ENCODE measurements at regions not wholly inside any gene's neighbourhood (a gene's known extent, or its start where the extent isn't known, plus 50 kb on each side); places are given as distances from the start of the nearest gene placed in this dataset.

GRCh38 chr4:184309241-184310170, 91.8 kb upstream of the ENPP6 start:
- Histone ChIP-seq H3K36me3 (ENCODE audit: control insufficient read depth, low read length) (no peaks in the 10 kb centered on the region), H3K79me2 (ENCODE audit: control insufficient read depth, low read length) (no peaks in the 10 kb centered on the region), H3F3A (ENCODE audit: control insufficient read depth, insufficient read depth) (no peaks in the 10 kb centered on the region), H3K9me2 (replicated peaks; ENCODE audit: control insufficient read depth, low read length) (no peaks in the 10 kb centered on the region), H3K4me2 (ENCODE audit: low read length) (no peak overlapping the region), H3K4me1 (ENCODE audit: control insufficient read depth, low read length) (peaks cover 27% of the 10 kb centered on the region), H3K27ac (ENCODE audit: low read depth, low read length) (no peak overlapping the region), H3K27me3 (ENCODE audit: control insufficient read depth, low read length) (peaks cover 9% of the 10 kb centered on the region), H3K9me3 (ENCODE audit: control insufficient read depth, insufficient read depth, low read length) (peaks cover 3% of the 10 kb centered on the region; the same call in 1 of the 2 replicates), H4K20me1 (ENCODE audit: control insufficient read depth, insufficient read depth, low read depth, low read length) (no peaks in the 10 kb centered on the region), H3K4me3 (ENCODE audit: low read length) (no peak overlapping the region)
- no peak for TF ChIP-seq CTCF (IDR thresholded peaks at IDR 0.05; ENCODE audit: low read depth, low read length, poor library complexity, severe bottlenecking)
- no peak for TF ChIP-seq EZH2phosphoT487 (IDR thresholded peaks at IDR 0.05; ENCODE audit: borderline replicate concordance, low read length)

- H3K27me3 ChIP-seq (ENCODE audit: control insufficient read depth, low read length) = peaks cover 2% of the 10 kb centered on the region; the same call in 1 of the 2 replicates
These were observed 89.3 kb upstream of the ENPP6 start for GRCh38 chr4:184306949-184307348.

GRCh38 chr4:184306470-184306869, 88.8 kb upstream of the ENPP6 start:
- no peaks in the 10 kb centered on the region for H4K20me1 ChIP-seq (ENCODE audit: control insufficient read depth, insufficient read depth, low read depth, low read length)
- no peaks in the 10 kb centered on the region for H3K79me2 ChIP-seq (ENCODE audit: control insufficient read depth, low read length)
- H3K9me2 ChIP-seq (replicated peaks; ENCODE audit: control insufficient read depth, low read length) = no peaks in the 10 kb centered on the region
- H3F3A ChIP-seq (ENCODE audit: control insufficient read depth, insufficient read depth) = no peaks in the 10 kb centered on the region
- H3K27me3 ChIP-seq (ENCODE audit: control insufficient read depth, low read length) = peaks cover 2% of the 10 kb centered on the region; the same call in 1 of the 2 replicates
- no peaks in the 10 kb centered on the region for H3K36me3 ChIP-seq (ENCODE audit: control insufficient read depth, low read length)
- no peak overlapping the region for H3K4me3 ChIP-seq (ENCODE audit: low read length)
- H3K4me2 ChIP-seq (ENCODE audit: low read length) = no peak overlapping the region
- peaks cover 4% of the 10 kb centered on the region; the same call in 1 of the 2 replicates for H3K9me3 ChIP-seq (ENCODE audit: control insufficient read depth, insufficient read depth, low read length)
- peaks cover 14% of the 10 kb centered on the region for H3K4me1 ChIP-seq (ENCODE audit: control insufficient read depth, low read length)
- H3K27ac ChIP-seq (ENCODE audit: low read depth, low read length) = no peak overlapping the region
- TF ChIP-seq CTCF (IDR thresholded peaks at IDR 0.05; ENCODE audit: low read depth, low read length, poor library complexity, severe bottlenecking) (no peak), EZH2phosphoT487 (IDR thresholded peaks at IDR 0.05; ENCODE audit: borderline replicate concordance, low read length) (no peak)

More at GRCh38 chr4:184306949-184307348, 89.3 kb upstream of the ENPP6 start:
- H3K4me2 ChIP-seq (ENCODE audit: low read length) = no peak overlapping the region
- no peaks in the 10 kb centered on the region for H3K36me3 ChIP-seq (ENCODE audit: control insufficient read depth, low read length)
- peaks cover 14% of the 10 kb centered on the region for H3K4me1 ChIP-seq (ENCODE audit: control insufficient read depth, low read length)
- no peak overlapping the region for H3K27ac ChIP-seq (ENCODE audit: low read depth, low read length)
- no peaks in the 10 kb centered on the region for H4K20me1 ChIP-seq (ENCODE audit: control insufficient read depth, insufficient read depth, low read depth, low read length)
- H3K79me2 ChIP-seq (ENCODE audit: control insufficient read depth, low read length) = no peaks in the 10 kb centered on the region
- TF ChIP-seq CTCF (IDR thresholded peaks at IDR 0.05; ENCODE audit: low read depth, low read length, poor library complexity, severe bottlenecking) = no peak
- no peak for TF ChIP-seq EZH2phosphoT487 (IDR thresholded peaks at IDR 0.05; ENCODE audit: borderline replicate concordance, low read length)
- no peaks in the 10 kb centered on the region for H3K9me2 ChIP-seq (replicated peaks; ENCODE audit: control insufficient read depth, low read length)
- H3F3A ChIP-seq (ENCODE audit: control insufficient read depth, insufficient read depth) = no peaks in the 10 kb centered on the region
- H3K4me3 ChIP-seq (ENCODE audit: low read length) = no peak overlapping the region
- peaks cover 4% of the 10 kb centered on the region; the same call in 1 of the 2 replicates for H3K9me3 ChIP-seq (ENCODE audit: control insufficient read depth, insufficient read depth, low read length)
